Posterior cingulate gyrus (tissue), 11 donors: ENCODE measurements at regions not wholly inside any gene's neighbourhood (a gene's known extent, or its start where the extent isn't known, plus 50 kb on each side); places are given as distances from the start of the nearest gene placed in this dataset.
A peak's percentile ranks its signal among the peaks of the same experiment; 100 is the strongest.
"Not testable (repeated sequence)": the region's sequence is repeated elsewhere in the genome, so short reads cannot be mapped to it uniquely, and the experiment has no call there.

ENCODE experiments used
- DNase-seq, 10 donors: peaks; one replicate each; pipeline versions ENCODE4 v3.0.0 to v3.0.0-alpha.2; 2020 to 2021; ENCODE audit warnings: mixed read lengths in 3 of 10
- intact Hi-C: fragments of 100-400 bp; cut with DNase I; formaldehyde crosslinking; loops from one replicate; pipeline ENCODE4 v1.15.1; 2023

- peak in 1 of 10 donors; percentile 47 for DNase-seq
- intact Hi-C loops = no loop called here
Observed at GRCh38 chr6:155771822-155772221, 316.2 kb upstream of the NOX3 start.

- DNase-seq = no peak
- intact Hi-C loops = no loop called here
Observed at GRCh38 chr6:155770856-155771255, 315.2 kb upstream of the NOX3 start.

GRCh38 chr6:155770313-155770712 is 314.7 kb upstream of the NOX3 start:
- DNase-seq = no peak
- intact Hi-C loops = no loop called here

GRCh38 chr6:155765275-155766194 is 309.9 kb upstream of the NOX3 start:
- no peak for DNase-seq
- intact Hi-C loops = no loop called here

GRCh38 chr6:155762649-155763048 is 307.0 kb upstream of the NOX3 start:
- intact Hi-C loops = no loop called here
- no peak for DNase-seq

GRCh38 chr6:155755452-155755851 is 299.8 kb upstream of the NOX3 start:
- intact Hi-C loops = no loop called here

GRCh38 chr6:155748778-155749177 is 293.1 kb upstream of the NOX3 start:
- DNase-seq, intact Hi-C loops: not testable (repeated sequence)

More at GRCh38 chr6:155755452-155755851, 299.8 kb upstream of the NOX3 start:
- DNase-seq = no peak

- intact Hi-C loops = no loop called here
- DNase-seq = no peak
Observed at GRCh38 chr6:155747491-155747890, 291.9 kb upstream of the NOX3 start.

GRCh38 chr6:155740781-155741399 is 285.3 kb upstream of the NOX3 start:
- no peak for DNase-seq
- intact Hi-C loops = no loop called here

GRCh38 chr6:155738602-155739105 is 283.0 kb upstream of the NOX3 start:
- intact Hi-C loops = no loop called here

GRCh38 chr6:155717374-155717773 is 261.7 kb upstream of the NOX3 start:
- DNase-seq = no peak
- intact Hi-C loops = no loop called here

More at GRCh38 chr6:155738602-155739105, 283.0 kb upstream of the NOX3 start:
- no peak for DNase-seq

GRCh38 chr6:155710704-155711103 is 255.1 kb upstream of the NOX3 start:
- intact Hi-C loops = no loop called here
- DNase-seq = no peak

- DNase-seq = peak in 3 of 10 donors; percentile 30 to 72 (median 61)
- intact Hi-C loops = no loop called here
Observed at GRCh38 chr6:155709262-155709661, 253.6 kb upstream of the NOX3 start.

- intact Hi-C loops = no loop called here
- DNase-seq = peak in 1 of 10 donors; percentile 40
Observed at GRCh38 chr6:155708100-155708499, 252.5 kb upstream of the NOX3 start.

- no peak for DNase-seq
- intact Hi-C loops = no loop called here
Observed at GRCh38 chr6:155706806-155707205, 251.2 kb upstream of the NOX3 start.

- intact Hi-C loops = no loop called here
- no peak for DNase-seq
Observed at GRCh38 chr6:155706341-155706740, 250.7 kb upstream of the NOX3 start.

- intact Hi-C loops = no loop called here
- DNase-seq = no peak
Observed at GRCh38 chr6:155701342-155701741, 245.7 kb upstream of the NOX3 start.

- DNase-seq = no peak
- intact Hi-C loops = no loop called here
Observed at GRCh38 chr6:155695495-155695894, 239.9 kb upstream of the NOX3 start.

- intact Hi-C loops = no loop called here
- DNase-seq = no peak
Observed at GRCh38 chr6:155694419-155694790, 238.8 kb upstream of the NOX3 start.

- no peak for DNase-seq
- intact Hi-C loops = no loop called here
Observed at GRCh38 chr6:155693573-155694418, 238.2 kb upstream of the NOX3 start.

- intact Hi-C loops = no loop called here
- no peak for DNase-seq
Observed at GRCh38 chr6:155690820-155691219, 235.2 kb upstream of the NOX3 start.
